HepG2 (cell line): ENCODE measurements at regions not wholly inside any gene's neighbourhood (a gene's known extent, or its start where the extent isn't known, plus 50 kb on each side); places are given as distances from the start of the nearest gene placed in this dataset.

Experiments
- ATAC-seq: fragments of 200-7000 bp; cut with Tn5 transposase; 3 replicates; pipeline ENCODE4 v1.9.1; 2020; ENCODE audit warnings: mild to moderate bottlenecking, moderate library complexity
- BruUV-seq: library from RNA; stranded (reverse); fragments of 400-500 nt; replicated peaks from 2 replicates; lab custom pipeline; 2021; lab: Mats Ljungman, UMichigan
- CTCF ChIA-PET: fragments of 300-600 bp; formaldehyde crosslinking; extraction: SDS; loops from one replicate; lab custom pipeline; 2021; ENCODE audit warnings: low total read pairs, inconsistent platforms, low intra/inter-chr PET ratio; lab: Yijun Ruan, JAX
- POLR2A ChIA-PET: fragments of 350-600 bp; sonication (Branson Sonifier 250); formaldehyde crosslinking; loops from one replicate; lab custom pipeline; 2020; ENCODE audit warnings: antibody characterized with exemption, inconsistent platforms; lab: Yijun Ruan, JAX
- DNase-seq: peaks from one replicate; pipeline ENCODE4 v3.0.0-alpha.2; 2015; ENCODE audit warnings: low spot score
- FAIRE-seq: peaks from 3 replicates; lab custom pipeline; 2011; peaks lifted over from hg19 to GRCh38; lab: Jason Lieb, UNC
- H2AFZ ChIP-seq: one replicate; pipeline ENCODE4 v1.6.1; 2011; ENCODE audit warnings: low read length, inconsistent platforms
- H3K27ac ChIP-seq: fragments of 300-600 bp; 3 replicates; pipeline ENCODE4 v1.8.0; 2011; ENCODE audit warnings: mixed run types, mild to moderate bottlenecking, mixed read lengths, low read length, inconsistent platforms; ENCODE audit not compliant: insufficient read depth; ENCODE audit errors: extremely low read length
- H3K27me3 ChIP-seq, 2 experiments: fragments of 200-600 bp in 1 of 2; 2 replicates in 1 of 2; 3 replicates in 1 of 2; pipeline versions ENCODE4 v1.6.0 to v1.8.0; 2011; ENCODE audit warnings: low read length in 2 of 2, mild to moderate bottlenecking in 2 of 2, moderate library complexity in 2 of 2, inconsistent platforms in 1 of 2; ENCODE audit not compliant: insufficient read depth in 2 of 2, control insufficient read depth in 1 of 2
- H3K36me3 ChIP-seq, 2 experiments: fragments of 200-600 bp in 1 of 2; replicated peaks in 1 of 2; 2 replicates in 1 of 2; 3 replicates in 1 of 2; pipeline versions ENCODE4 v1.5.1 to v1.8.0; 2011; ENCODE audit warnings: low read length in 2 of 2, inconsistent platforms in 1 of 2; ENCODE audit not compliant: insufficient read depth in 2 of 2, control insufficient read depth in 1 of 2
- H3K4me1 ChIP-seq: 2 replicates; pipeline ENCODE4 v1.5.1; 2012; ENCODE audit warnings: low read length, inconsistent platforms; ENCODE audit not compliant: insufficient read depth
- H3K4me2 ChIP-seq: 2 replicates; pipeline ENCODE4 v1.6.0; 2011; ENCODE audit warnings: low read depth, low read length, inconsistent platforms
- H3K4me3 ChIP-seq, 3 experiments: fragments of 200-600 bp in 1 of 3; sonication (generic), shearing (Covaris generic) in 1 of 3; replicated peaks in 1 of 3; 2 replicates each; pipeline ENCODE4 v1.5.1; 2011 to 2016; ENCODE audit warnings: low read length in 3 of 3, inconsistent platforms in 2 of 3, low read depth in 2 of 3, mild to moderate bottlenecking in 2 of 3, control low read depth in 1 of 3, mixed read lengths in 1 of 3; ENCODE audit not compliant: insufficient read depth in 1 of 3
- H3K79me2 ChIP-seq: one replicate; pipeline ENCODE4 v1.6.1; 2011; ENCODE audit warnings: low read length, inconsistent platforms; ENCODE audit not compliant: insufficient read depth
- H3K9ac ChIP-seq: 2 replicates; pipeline ENCODE4 v1.6.0; 2011; ENCODE audit warnings: mild to moderate bottlenecking, low read depth, low read length, inconsistent platforms; ENCODE audit not compliant: insufficient read depth
- H3K9me3 ChIP-seq: 2 replicates; pipeline ENCODE4 v1.5.1; 2012; ENCODE audit warnings: mild to moderate bottlenecking, low read length
- H4K20me1 ChIP-seq: 2 replicates; pipeline ENCODE4 v1.6.0; 2011; ENCODE audit warnings: inconsistent platforms, mild to moderate bottlenecking, low read length, moderate library complexity; ENCODE audit not compliant: insufficient read depth
- BRCA1 ChIP-seq: sonication (generic); formaldehyde crosslinking; IDR thresholded peaks from 2 replicates; pipeline ENCODE4 v1.4.0; 2020; ENCODE audit warnings: missing genetic modification reagents
- RFX3 ChIP-seq: IDR thresholded peaks from 2 replicates; pipeline ENCODE4 v1.6.1; 2016; ENCODE audit warnings: missing biosample characterization, missing genetic modification reagents
- SSRP1 ChIP-seq: IDR thresholded peaks from 2 replicates; pipeline ENCODE4 v1.6.1; 2016; ENCODE audit warnings: control low read depth
- TARDBP ChIP-seq: sonication (generic); formaldehyde crosslinking; IDR thresholded peaks from 2 replicates; pipeline ENCODE4 v1.8.0; 2022; ENCODE audit warnings: mild to moderate bottlenecking, missing genetic modification reagents
- ZNF121 ChIP-seq: sonication (generic); formaldehyde crosslinking; IDR thresholded peaks from 2 replicates; pipeline ENCODE4 v1.5.0; 2020; ENCODE audit warnings: mild to moderate bottlenecking, missing genetic modification reagents
- ZNF850 ChIP-seq: sonication (generic); formaldehyde crosslinking; conservative IDR thresholded peaks from 2 replicates; pipeline ENCODE4 v1.9.0; 2021; ENCODE audit warnings: mild to moderate bottlenecking, missing genetic modification reagents
- WGBS: methylation state at CpG from one replicate; pipeline ENCODE4 v1.1.6; 2017; ENCODE audit warnings: low lambda C conversion rate; 5-methylcytosine and 5-hydroxymethylcytosine counted together
- in situ Hi-C: cut with HindIII; loops from 2 replicates; pipeline ENCODE4 v1.10.0; 2017; ENCODE audit warnings: low pct_unique_long_range_greater_than_20kb; ENCODE audit not compliant: extremely low pct_ligation_motif_present
- intact Hi-C: fragments of 100-400 bp; cut with micrococcal nuclease; formaldehyde crosslinking; loops from one replicate; pipeline ENCODE4 v1.10.0; 2022; ENCODE audit not compliant: unreplicated experiment
- TF ChIP-seq, protein P1 (sequence below): sonication (generic); formaldehyde crosslinking; IDR thresholded peaks from 2 replicates; pipeline ENCODE4 v1.4.0; 2020; ENCODE audit warnings: missing genetic modification reagents
- TF ChIP-seq, protein P2 (sequence below): fragments of 450-650 bp; IDR thresholded peaks from 2 replicates; pipeline ENCODE4 v1.6.1; 2017
- TF ChIP-seq, protein P3 (sequence below): sonication (generic); formaldehyde crosslinking; IDR thresholded peaks from 2 replicates; pipeline ENCODE4 v1.4.0; 2020; ENCODE audit warnings: low read depth, missing genetic modification reagents
- TF ChIP-seq, protein P4 (sequence below): sonication (generic); formaldehyde crosslinking; IDR thresholded peaks from 2 replicates; pipeline ENCODE4 v1.4.0; 2020; ENCODE audit warnings: missing genetic modification reagents, borderline replicate concordance

DNA sequence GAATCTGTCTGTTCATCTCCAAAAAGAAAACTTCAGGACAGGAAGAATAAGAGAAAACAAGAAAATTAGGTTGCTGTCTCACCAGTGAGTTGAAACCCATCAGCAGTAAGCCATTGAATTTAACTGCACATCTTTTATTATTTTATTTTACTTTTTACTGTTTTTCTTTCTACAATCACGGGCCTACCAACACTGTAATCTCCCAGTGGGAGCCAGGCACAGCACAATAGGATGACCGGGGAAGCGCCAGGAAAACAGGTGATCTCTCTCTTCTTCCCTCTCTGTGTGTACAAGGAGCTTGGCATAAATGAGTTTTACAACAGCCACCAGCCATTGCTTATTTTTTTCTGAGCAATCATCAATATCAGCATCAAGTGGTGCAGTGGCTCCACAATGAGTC is 113.1 kb upstream of the ESRRG start:
- in situ Hi-C loops: no loop called here
- 61% methylated on average over 3 of the region's 3 CpGs for WGBS
- no TSS peak for BruUV-seq

More for the DNA sequence above, 113.1 kb upstream of the ESRRG start:
- Histone ChIP-seq H3K4me2 (no peak overlapping the region), H3K79me2 (no peaks in the 10 kb centered on the region), H4K20me1 (no peaks in the 10 kb centered on the region), H3K9ac (no peak overlapping the region), H3K9me3 (no peaks in the 10 kb centered on the region), H2AFZ (no peak overlapping the region), H3K27me3 (no peaks in the 10 kb centered on the region), H3K4me1 (no peaks in the 10 kb centered on the region), H3K27ac (no peak overlapping the region), H3K4me3 (no peak overlapping the region), H3K36me3 (no peaks in the 10 kb centered on the region)
- no peak for TF ChIP-seq ZNF121 (CRISPR knock-in tag)
- TF ChIP-seq BRCA1 (CRISPR knock-in tag): no peak
- TF ChIP-seq, protein P1, sequence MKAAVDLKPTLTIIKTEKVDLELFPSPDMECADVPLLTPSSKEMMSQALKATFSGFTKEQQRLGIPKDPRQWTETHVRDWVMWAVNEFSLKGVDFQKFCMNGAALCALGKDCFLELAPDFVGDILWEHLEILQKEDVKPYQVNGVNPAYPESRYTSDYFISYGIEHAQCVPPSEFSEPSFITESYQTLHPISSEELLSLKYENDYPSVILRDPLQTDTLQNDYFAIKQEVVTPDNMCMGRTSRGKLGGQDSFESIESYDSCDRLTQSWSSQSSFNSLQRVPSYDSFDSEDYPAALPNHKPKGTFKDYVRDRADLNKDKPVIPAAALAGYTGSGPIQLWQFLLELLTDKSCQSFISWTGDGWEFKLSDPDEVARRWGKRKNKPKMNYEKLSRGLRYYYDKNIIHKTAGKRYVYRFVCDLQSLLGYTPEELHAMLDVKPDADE (CRISPR knock-in tag): no peak
- TF ChIP-seq ZNF850: no peak
- TF ChIP-seq TARDBP (CRISPR knock-in tag): no peak
- TF ChIP-seq, protein P2, sequence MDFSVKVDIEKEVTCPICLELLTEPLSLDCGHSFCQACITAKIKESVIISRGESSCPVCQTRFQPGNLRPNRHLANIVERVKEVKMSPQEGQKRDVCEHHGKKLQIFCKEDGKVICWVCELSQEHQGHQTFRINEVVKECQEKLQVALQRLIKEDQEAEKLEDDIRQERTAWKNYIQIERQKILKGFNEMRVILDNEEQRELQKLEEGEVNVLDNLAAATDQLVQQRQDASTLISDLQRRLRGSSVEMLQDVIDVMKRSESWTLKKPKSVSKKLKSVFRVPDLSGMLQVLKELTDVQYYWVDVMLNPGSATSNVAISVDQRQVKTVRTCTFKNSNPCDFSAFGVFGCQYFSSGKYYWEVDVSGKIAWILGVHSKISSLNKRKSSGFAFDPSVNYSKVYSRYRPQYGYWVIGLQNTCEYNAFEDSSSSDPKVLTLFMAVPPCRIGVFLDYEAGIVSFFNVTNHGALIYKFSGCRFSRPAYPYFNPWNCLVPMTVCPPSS: no peak
- TF ChIP-seq, protein P3, sequence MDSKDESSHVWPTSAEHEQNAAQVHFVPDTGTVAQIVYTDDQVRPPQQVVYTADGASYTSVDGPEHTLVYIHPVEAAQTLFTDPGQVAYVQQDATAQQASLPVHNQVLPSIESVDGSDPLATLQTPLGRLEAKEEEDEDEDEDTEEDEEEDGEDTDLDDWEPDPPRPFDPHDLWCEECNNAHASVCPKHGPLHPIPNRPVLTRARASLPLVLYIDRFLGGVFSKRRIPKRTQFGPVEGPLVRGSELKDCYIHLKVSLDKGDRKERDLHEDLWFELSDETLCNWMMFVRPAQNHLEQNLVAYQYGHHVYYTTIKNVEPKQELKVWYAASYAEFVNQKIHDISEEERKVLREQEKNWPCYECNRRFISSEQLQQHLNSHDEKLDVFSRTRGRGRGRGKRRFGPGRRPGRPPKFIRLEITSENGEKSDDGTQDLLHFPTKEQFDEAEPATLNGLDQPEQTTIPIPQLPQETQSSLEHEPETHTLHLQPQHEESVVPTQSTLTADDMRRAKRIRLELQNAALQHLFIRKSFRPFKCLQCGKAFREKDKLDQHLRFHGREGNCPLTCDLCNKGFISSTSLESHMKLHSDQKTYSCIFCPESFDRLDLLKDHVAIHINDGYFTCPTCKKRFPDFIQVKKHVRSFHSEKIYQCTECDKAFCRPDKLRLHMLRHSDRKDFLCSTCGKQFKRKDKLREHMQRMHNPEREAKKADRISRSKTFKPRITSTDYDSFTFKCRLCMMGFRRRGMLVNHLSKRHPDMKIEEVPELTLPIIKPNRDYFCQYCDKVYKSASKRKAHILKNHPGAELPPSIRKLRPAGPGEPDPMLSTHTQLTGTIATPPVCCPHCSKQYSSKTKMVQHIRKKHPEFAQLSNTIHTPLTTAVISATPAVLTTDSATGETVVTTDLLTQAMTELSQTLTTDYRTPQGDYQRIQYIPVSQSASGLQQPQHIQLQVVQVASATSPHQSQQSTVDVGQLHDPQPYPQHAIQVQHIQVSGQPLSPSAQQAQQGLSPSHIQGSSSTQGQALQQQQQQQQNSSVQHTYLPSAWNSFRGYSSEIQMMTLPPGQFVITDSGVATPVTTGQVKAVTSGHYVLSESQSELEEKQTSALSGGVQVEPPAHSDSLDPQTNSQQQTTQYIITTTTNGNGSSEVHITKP (CRISPR knock-in tag): no peak
- no peak for TF ChIP-seq SSRP1 (CRISPR knock-in tag)
- no peak for TF ChIP-seq RFX3 (CRISPR knock-in tag)
- TF ChIP-seq, protein P4, sequence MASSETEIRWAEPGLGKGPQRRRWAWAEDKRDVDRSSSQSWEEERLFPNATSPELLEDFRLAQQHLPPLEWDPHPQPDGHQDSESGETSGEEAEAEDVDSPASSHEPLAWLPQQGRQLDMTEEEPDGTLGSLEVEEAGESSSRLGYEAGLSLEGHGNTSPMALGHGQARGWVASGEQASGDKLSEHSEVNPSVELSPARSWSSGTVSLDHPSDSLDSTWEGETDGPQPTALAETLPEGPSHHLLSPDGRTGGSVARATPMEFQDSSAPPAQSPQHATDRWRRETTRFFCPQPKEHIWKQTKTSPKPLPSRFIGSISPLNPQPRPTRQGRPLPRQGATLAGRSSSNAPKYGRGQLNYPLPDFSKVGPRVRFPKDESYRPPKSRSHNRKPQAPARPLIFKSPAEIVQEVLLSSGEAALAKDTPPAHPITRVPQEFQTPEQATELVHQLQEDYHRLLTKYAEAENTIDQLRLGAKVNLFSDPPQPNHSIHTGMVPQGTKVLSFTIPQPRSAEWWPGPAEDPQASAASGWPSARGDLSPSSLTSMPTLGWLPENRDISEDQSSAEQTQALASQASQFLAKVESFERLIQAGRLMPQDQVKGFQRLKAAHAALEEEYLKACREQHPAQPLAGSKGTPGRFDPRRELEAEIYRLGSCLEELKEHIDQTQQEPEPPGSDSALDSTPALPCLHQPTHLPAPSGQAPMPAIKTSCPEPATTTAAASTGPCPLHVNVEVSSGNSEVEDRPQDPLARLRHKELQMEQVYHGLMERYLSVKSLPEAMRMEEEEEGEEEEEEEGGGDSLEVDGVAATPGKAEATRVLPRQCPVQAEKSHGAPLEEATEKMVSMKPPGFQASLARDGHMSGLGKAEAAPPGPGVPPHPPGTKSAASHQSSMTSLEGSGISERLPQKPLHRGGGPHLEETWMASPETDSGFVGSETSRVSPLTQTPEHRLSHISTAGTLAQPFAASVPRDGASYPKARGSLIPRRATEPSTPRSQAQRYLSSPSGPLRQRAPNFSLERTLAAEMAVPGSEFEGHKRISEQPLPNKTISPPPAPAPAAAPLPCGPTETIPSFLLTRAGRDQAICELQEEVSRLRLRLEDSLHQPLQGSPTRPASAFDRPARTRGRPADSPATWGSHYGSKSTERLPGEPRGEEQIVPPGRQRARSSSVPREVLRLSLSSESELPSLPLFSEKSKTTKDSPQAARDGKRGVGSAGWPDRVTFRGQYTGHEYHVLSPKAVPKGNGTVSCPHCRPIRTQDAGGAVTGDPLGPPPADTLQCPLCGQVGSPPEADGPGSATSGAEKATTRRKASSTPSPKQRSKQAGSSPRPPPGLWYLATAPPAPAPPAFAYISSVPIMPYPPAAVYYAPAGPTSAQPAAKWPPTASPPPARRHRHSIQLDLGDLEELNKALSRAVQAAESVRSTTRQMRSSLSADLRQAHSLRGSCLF (CRISPR knock-in tag): no peak
- ATAC-seq (no peak), DNase-seq (no peak), FAIRE-seq (no peak)
- intact Hi-C loops: no loop called here
- ChIA-PET POLR2A (no interaction called here), CTCF (no interaction called here)
